ENCODE measurements at regions not wholly inside any gene's neighbourhood (a gene's known extent, or its start where the extent isn't known, plus 50 kb on each side); places are given as distances from the start of the nearest gene placed in this dataset.

GRCh38 chr7:114317450-114318098, 97.0 kb upstream of the FOXP2 start:
- no peak for DNase-seq
- H3K27ac Mint-ChIP-seq: no peak overlapping the region
- CTCF ChIA-PET: no interaction called here
- H3K4me3 Mint-ChIP-seq: no peak overlapping the region
- no peak for ATAC-seq (ENCODE audit: low read depth)
- no peaks in the 10 kb centered on the region for H3K4me1 Mint-ChIP-seq
- POLR2A ChIA-PET: no interaction called here
- H3K27me3 Mint-ChIP-seq: no peaks in the 10 kb centered on the region
- no peak for TF ChIP-seq CTCF (IDR thresholded peaks at IDR 0.05)
- intact Hi-C loops (cut with micrococcal nuclease): no loop called here
- H3K9me3 Mint-ChIP-seq: no peaks in the 10 kb centered on the region
- H3K36me3 Mint-ChIP-seq (ENCODE audit: low read depth): no peaks in the 10 kb centered on the region

- H3K4me3 Mint-ChIP-seq: no peak overlapping the region
- CTCF ChIA-PET: no interaction called here
- TF ChIP-seq CTCF (IDR thresholded peaks at IDR 0.05): no peak
- DNase-seq (no peak), ATAC-seq (ENCODE audit: low read depth) (no peak)
- no peak overlapping the region for H3K27ac Mint-ChIP-seq
- intact Hi-C loops (cut with micrococcal nuclease): no loop called here
- no peaks in the 10 kb centered on the region for H3K4me1 Mint-ChIP-seq
- H3K27me3 Mint-ChIP-seq: no peaks in the 10 kb centered on the region
- H3K9me3 Mint-ChIP-seq: no peaks in the 10 kb centered on the region
- no peaks in the 10 kb centered on the region for H3K36me3 Mint-ChIP-seq (ENCODE audit: low read depth)
- POLR2A ChIA-PET: no interaction called here
Observed at GRCh38 chr7:114312649-114313048, 102.0 kb upstream of the FOXP2 start.

- no peak overlapping the region for H3K27ac Mint-ChIP-seq
- DNase-seq (no peak), ATAC-seq (ENCODE audit: low read depth) (no peak)
- H3K27me3 Mint-ChIP-seq: no peaks in the 10 kb centered on the region
- H3K9me3 Mint-ChIP-seq: no peaks in the 10 kb centered on the region
- intact Hi-C loops (cut with micrococcal nuclease): no loop called here
- no peaks in the 10 kb centered on the region for H3K4me1 Mint-ChIP-seq
- no peaks in the 10 kb centered on the region for H3K36me3 Mint-ChIP-seq (ENCODE audit: low read depth)
- no peak for TF ChIP-seq CTCF (IDR thresholded peaks at IDR 0.05)
- CTCF ChIA-PET: no interaction called here
- POLR2A ChIA-PET: no interaction called here
- no peak overlapping the region for H3K4me3 Mint-ChIP-seq
Observed at GRCh38 chr7:114310345-114311110, 104.1 kb upstream of the FOXP2 start.

- DNase-seq: no peak
- CTCF ChIA-PET: no interaction called here
- no peaks in the 10 kb centered on the region for H3K9me3 Mint-ChIP-seq
- no peak for TF ChIP-seq CTCF (IDR thresholded peaks at IDR 0.05)
- H3K27me3 Mint-ChIP-seq: no peaks in the 10 kb centered on the region
- H3K4me3 Mint-ChIP-seq: no peak overlapping the region
- no peaks in the 10 kb centered on the region for H3K4me1 Mint-ChIP-seq
- intact Hi-C loops (cut with micrococcal nuclease): no loop called here
- no peak overlapping the region for H3K27ac Mint-ChIP-seq
- POLR2A ChIA-PET: no interaction called here
- no peaks in the 10 kb centered on the region for H3K36me3 Mint-ChIP-seq (ENCODE audit: low read depth)
- no peak for ATAC-seq (ENCODE audit: low read depth)
Observed at GRCh38 chr7:114309729-114310128, 104.9 kb upstream of the FOXP2 start.

- DNase-seq: no peak
- Mint-ChIP-seq H3K36me3 (ENCODE audit: low read depth) (no peaks in the 10 kb centered on the region), H3K27me3 (no peaks in the 10 kb centered on the region), H3K27ac (no peak overlapping the region), H3K4me1 (no peaks in the 10 kb centered on the region), H3K4me3 (no peak overlapping the region), H3K9me3 (no peaks in the 10 kb centered on the region)
- CTCF ChIA-PET: no interaction called here
- TF ChIP-seq CTCF (IDR thresholded peaks at IDR 0.05): no peak
- no peak for ATAC-seq (ENCODE audit: low read depth)
- POLR2A ChIA-PET: no interaction called here
- intact Hi-C loops (cut with micrococcal nuclease): no loop called here
Observed at GRCh38 chr7:114303301-114303700, 111.3 kb upstream of the FOXP2 start.
